GM12878 (cell line): ENCODE measurements at regions not wholly inside any gene's neighbourhood (a gene's known extent, or its start where the extent isn't known, plus 50 kb on each side); places are given as distances from the start of the nearest gene placed in this dataset.

Experiments
- CTCF ChIP-seq, 3 experiments: IDR thresholded peaks in 2 of 3; conservative IDR thresholded peaks in 1 of 3; 2 replicates each; pipeline ENCODE4 v1.5.1; 2011; ENCODE audit warnings: low read depth in 3 of 3, low read length in 3 of 3, mild to moderate bottlenecking in 3 of 3, control low read depth in 2 of 3, moderate library complexity in 2 of 3, inconsistent platforms in 1 of 3, mixed read lengths in 1 of 3; ENCODE audit not compliant: control insufficient read depth in 2 of 3, insufficient read depth in 1 of 3; ENCODE audit errors: extremely low read depth in 1 of 3
- E2F4 ChIP-seq: IDR thresholded peaks from 2 replicates; pipeline ENCODE4 v1.6.1; 2012; ENCODE audit warnings: low read depth, low read length, improper control_type of control experiment
- JUNB ChIP-seq: IDR thresholded peaks from 2 replicates; pipeline ENCODE4 v1.6.1; 2016; ENCODE audit warnings: antibody characterized with exemption, mild to moderate bottlenecking
- PBX3 ChIP-seq: IDR thresholded peaks from 2 replicates; pipeline ENCODE4 v1.6.1; 2011; ENCODE audit warnings: mild to moderate bottlenecking, low read depth, low read length, moderate library complexity; ENCODE audit not compliant: insufficient replicate concordance
- POLR2A ChIP-seq: IDR thresholded peaks from 2 replicates; pipeline ENCODE4 v1.6.1; 2011; ENCODE audit warnings: low read depth, mild to moderate bottlenecking, low read length
- RAD21 ChIP-seq: IDR thresholded peaks from 2 replicates; pipeline ENCODE4 v1.6.1; 2011; ENCODE audit warnings: mild to moderate bottlenecking, low read depth, low read length, moderate library complexity; ENCODE audit not compliant: insufficient read depth
- REST ChIP-seq: IDR thresholded peaks from 2 replicates; pipeline ENCODE4 v1.6.1; 2012; ENCODE audit warnings: mild to moderate bottlenecking, low read depth, low read length
- RUNX3 ChIP-seq: IDR thresholded peaks from 2 replicates; pipeline ENCODE4 v1.6.1; 2012; ENCODE audit warnings: low read length, inconsistent platforms
- SIX5 ChIP-seq: IDR thresholded peaks from 2 replicates; pipeline ENCODE4 v1.6.1; 2011; ENCODE audit warnings: mild to moderate bottlenecking, low read depth, low read length, moderate library complexity; ENCODE audit not compliant: severe bottlenecking
- STAT3 ChIP-seq: IDR thresholded peaks from 2 replicates; pipeline ENCODE4 v1.6.1; 2011; ENCODE audit warnings: low read depth, low read length, improper control_type of control experiment
- YY1 ChIP-seq: IDR thresholded peaks from 2 replicates; pipeline ENCODE4 v1.6.1; 2011; ENCODE audit warnings: low read depth, mild to moderate bottlenecking, low read length
- ZNF24 ChIP-seq: fragments of 450-650 bp; IDR thresholded peaks from 2 replicates; pipeline ENCODE4 v1.6.1; 2017; ENCODE audit warnings: antibody characterized with exemption, mild to moderate bottlenecking

- TF ChIP-seq YY1 (no peak), RAD21 (no peak), REST (no peak), POLR2A (no peak), CTCF (IDR thresholded peaks at IDR 0.05 in 2 of 3, conservative IDR thresholded peaks at IDR 0.05 in 1 of 3; ENCODE audit: control insufficient read depth in 2 of 3, extremely low read depth in 1 of 3, insufficient read depth in 1 of 3, low read depth in 3 of 3, low read length in 3 of 3) (no peak), RUNX3 (no peak), JUNB (no peak), STAT3 (no peak), ZNF24 (no peak), PBX3 (no peak), E2F4 (no peak), SIX5 (no peak)
Measured at GRCh38 chr5:68950125-68950524, 143.7 kb upstream of the SLC30A5 start.
